ENCODE measurements at regions not wholly inside any gene's neighbourhood (a gene's known extent, or its start where the extent isn't known, plus 50 kb on each side); places are given as distances from the start of the nearest gene placed in this dataset.

DNA sequence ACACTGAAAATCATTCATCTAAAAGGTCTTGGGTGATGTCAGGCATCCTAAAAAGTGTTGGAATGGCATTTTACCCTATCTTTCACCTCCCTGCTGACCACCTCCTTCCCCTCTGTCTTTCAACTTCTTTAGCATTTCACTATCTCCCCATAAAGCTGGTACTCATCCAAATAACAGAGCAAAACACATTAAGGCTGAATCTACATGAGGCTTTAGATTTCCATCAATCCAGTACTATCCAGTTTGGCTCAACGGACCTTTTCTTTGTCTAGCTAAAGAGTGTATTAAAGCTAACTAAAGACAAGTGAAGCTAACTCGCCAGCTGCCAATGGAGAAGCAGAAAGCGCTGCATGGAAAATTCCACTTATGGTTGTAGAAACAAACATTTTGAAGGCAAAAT is 122.5 kb upstream of the NCKAP5 start:
- no peaks in the 10 kb centered on the region for H3K36me3 ChIP-seq (ENCODE audit: control insufficient read depth in 1 of 2, insufficient read depth in 2 of 2, low read length in 2 of 2)
- H3K27ac ChIP-seq (ENCODE audit: low read depth, low read length): no peak overlapping the region
- H3K9me3 ChIP-seq (ENCODE audit: control insufficient read depth in 1 of 2, insufficient read depth in 1 of 2, low read depth in 1 of 2, low read length in 2 of 2): no peaks in the 10 kb centered on the region
- ChIA-PET POLR2A (no interaction called here), CTCF (no interaction called here), RAD21 (ENCODE audit: low non-redundant PET in 1 of 2, low total read pairs in 2 of 2, uncharacterized antibody in 2 of 2, unreplicated experiment in 2 of 2) (no interaction called here)
- no TSS peak for BruUV-seq (replicated peaks)
- no peak for DNase-seq (ENCODE audit: low read depth, low spot score)
- intact Hi-C loops (cut with micrococcal nuclease): no loop called here
- H3K27me3 ChIP-seq (ENCODE audit: insufficient read depth, low read length): no peaks in the 10 kb centered on the region
- H3K9ac ChIP-seq (ENCODE audit: low read length): no peak overlapping the region
- H3K4me1 ChIP-seq (ENCODE audit: control insufficient read depth in 1 of 2, insufficient read depth in 2 of 2, low read length in 2 of 2): no peaks in the 10 kb centered on the region
- TF ChIP-seq RAD21 (IDR thresholded peaks at IDR 0.05; ENCODE audit: low read depth): no peak
- no peak for TF ChIP-seq CBX3 (IDR thresholded peaks at IDR 0.05; ENCODE audit: low read depth)
- no peak for TF ChIP-seq SRF (IDR thresholded peaks at IDR 0.05; ENCODE audit: low read depth)
- TF ChIP-seq, protein P1, sequence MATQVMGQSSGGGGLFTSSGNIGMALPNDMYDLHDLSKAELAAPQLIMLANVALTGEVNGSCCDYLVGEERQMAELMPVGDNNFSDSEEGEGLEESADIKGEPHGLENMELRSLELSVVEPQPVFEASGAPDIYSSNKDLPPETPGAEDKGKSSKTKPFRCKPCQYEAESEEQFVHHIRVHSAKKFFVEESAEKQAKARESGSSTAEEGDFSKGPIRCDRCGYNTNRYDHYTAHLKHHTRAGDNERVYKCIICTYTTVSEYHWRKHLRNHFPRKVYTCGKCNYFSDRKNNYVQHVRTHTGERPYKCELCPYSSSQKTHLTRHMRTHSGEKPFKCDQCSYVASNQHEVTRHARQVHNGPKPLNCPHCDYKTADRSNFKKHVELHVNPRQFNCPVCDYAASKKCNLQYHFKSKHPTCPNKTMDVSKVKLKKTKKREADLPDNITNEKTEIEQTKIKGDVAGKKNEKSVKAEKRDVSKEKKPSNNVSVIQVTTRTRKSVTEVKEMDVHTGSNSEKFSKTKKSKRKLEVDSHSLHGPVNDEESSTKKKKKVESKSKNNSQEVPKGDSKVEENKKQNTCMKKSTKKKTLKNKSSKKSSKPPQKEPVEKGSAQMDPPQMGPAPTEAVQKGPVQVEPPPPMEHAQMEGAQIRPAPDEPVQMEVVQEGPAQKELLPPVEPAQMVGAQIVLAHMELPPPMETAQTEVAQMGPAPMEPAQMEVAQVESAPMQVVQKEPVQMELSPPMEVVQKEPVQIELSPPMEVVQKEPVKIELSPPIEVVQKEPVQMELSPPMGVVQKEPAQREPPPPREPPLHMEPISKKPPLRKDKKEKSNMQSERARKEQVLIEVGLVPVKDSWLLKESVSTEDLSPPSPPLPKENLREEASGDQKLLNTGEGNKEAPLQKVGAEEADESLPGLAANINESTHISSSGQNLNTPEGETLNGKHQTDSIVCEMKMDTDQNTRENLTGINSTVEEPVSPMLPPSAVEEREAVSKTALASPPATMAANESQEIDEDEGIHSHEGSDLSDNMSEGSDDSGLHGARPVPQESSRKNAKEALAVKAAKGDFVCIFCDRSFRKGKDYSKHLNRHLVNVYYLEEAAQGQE (IDR thresholded peaks at IDR 0.05; ENCODE audit: low read depth): no peak
- no peak for TF ChIP-seq TCF7L2 (IDR thresholded peaks at IDR 0.05; ENCODE audit: borderline replicate concordance, extremely low read depth, insufficient read depth, insufficient read length)
- no peak overlapping the region for H2AFZ ChIP-seq (ENCODE audit: low read depth, low read length, poor library complexity, severe bottlenecking)
- H3K4me3 ChIP-seq (replicated peaks in 1 of 2; ENCODE audit: low read depth in 1 of 2, low read length in 2 of 2): no peak overlapping the region
- ATAC-seq: no peak
- no peaks in the 10 kb centered on the region for H4K20me1 ChIP-seq (ENCODE audit: insufficient read depth)
- no peak overlapping the region for H3K4me2 ChIP-seq (ENCODE audit: low read length)
- H3K9me2 ChIP-seq (ENCODE audit: insufficient read depth): no peaks in the 10 kb centered on the region
- no peaks in the 10 kb centered on the region for H3K79me2 ChIP-seq (ENCODE audit: insufficient read depth, low read length)

- ChIA-PET RAD21 (ENCODE audit: low non-redundant PET in 1 of 2, low total read pairs in 2 of 2, uncharacterized antibody in 2 of 2, unreplicated experiment in 2 of 2) (no interaction called here), POLR2A (no interaction called here), CTCF (no interaction called here)
- Histone ChIP-seq H4K20me1 (ENCODE audit: insufficient read depth) (no peaks in the 10 kb centered on the region), H2AFZ (ENCODE audit: low read depth, low read length, poor library complexity, severe bottlenecking) (no peak overlapping the region), H3K4me1 (ENCODE audit: control insufficient read depth in 1 of 2, insufficient read depth in 2 of 2, low read length in 2 of 2) (no peaks in the 10 kb centered on the region), H3K4me3 (replicated peaks in 1 of 2; ENCODE audit: low read depth in 1 of 2, low read length in 2 of 2) (no peak overlapping the region), H3K36me3 (ENCODE audit: control insufficient read depth in 1 of 2, insufficient read depth in 2 of 2, low read length in 2 of 2) (no peaks in the 10 kb centered on the region), H3K27me3 (ENCODE audit: insufficient read depth, low read length) (no peaks in the 10 kb centered on the region), H3K4me2 (ENCODE audit: low read length) (no peak overlapping the region), H3K9me3 (ENCODE audit: control insufficient read depth in 1 of 2, insufficient read depth in 1 of 2, low read depth in 1 of 2, low read length in 2 of 2) (no peaks in the 10 kb centered on the region), H3K9ac (ENCODE audit: low read length) (no peak overlapping the region), H3K9me2 (ENCODE audit: insufficient read depth) (no peaks in the 10 kb centered on the region), H3K79me2 (ENCODE audit: insufficient read depth, low read length) (no peaks in the 10 kb centered on the region), H3K27ac (ENCODE audit: low read depth, low read length) (no peak overlapping the region)
- DNase-seq (ENCODE audit: low read depth, low spot score) (no peak), ATAC-seq (no peak)
- intact Hi-C loops (cut with micrococcal nuclease): no loop called here
- no TSS peak for BruUV-seq (replicated peaks)
- no peak for TF ChIP-seq EZH2 (IDR thresholded peaks at IDR 0.05)
- no peak for TF ChIP-seq MAX (IDR thresholded peaks at IDR 0.05)
- TF ChIP-seq, protein P1 (IDR thresholded peaks at IDR 0.05; ENCODE audit: low read depth): no peak
- no peak for TF ChIP-seq TCF7L2 (IDR thresholded peaks at IDR 0.05; ENCODE audit: borderline replicate concordance, extremely low read depth, insufficient read depth, insufficient read length)
These were observed 123.1 kb upstream of the NCKAP5 start for GRCh38 chr2:133691336-133691735.
